ENCODE measurements at regions not wholly inside any gene's neighbourhood (a gene's known extent, or its start where the extent isn't known, plus 50 kb on each side); places are given as distances from the start of the nearest gene placed in this dataset.
A peak's percentile ranks its signal among the peaks of the same experiment; 100 is the strongest.

DNA sequence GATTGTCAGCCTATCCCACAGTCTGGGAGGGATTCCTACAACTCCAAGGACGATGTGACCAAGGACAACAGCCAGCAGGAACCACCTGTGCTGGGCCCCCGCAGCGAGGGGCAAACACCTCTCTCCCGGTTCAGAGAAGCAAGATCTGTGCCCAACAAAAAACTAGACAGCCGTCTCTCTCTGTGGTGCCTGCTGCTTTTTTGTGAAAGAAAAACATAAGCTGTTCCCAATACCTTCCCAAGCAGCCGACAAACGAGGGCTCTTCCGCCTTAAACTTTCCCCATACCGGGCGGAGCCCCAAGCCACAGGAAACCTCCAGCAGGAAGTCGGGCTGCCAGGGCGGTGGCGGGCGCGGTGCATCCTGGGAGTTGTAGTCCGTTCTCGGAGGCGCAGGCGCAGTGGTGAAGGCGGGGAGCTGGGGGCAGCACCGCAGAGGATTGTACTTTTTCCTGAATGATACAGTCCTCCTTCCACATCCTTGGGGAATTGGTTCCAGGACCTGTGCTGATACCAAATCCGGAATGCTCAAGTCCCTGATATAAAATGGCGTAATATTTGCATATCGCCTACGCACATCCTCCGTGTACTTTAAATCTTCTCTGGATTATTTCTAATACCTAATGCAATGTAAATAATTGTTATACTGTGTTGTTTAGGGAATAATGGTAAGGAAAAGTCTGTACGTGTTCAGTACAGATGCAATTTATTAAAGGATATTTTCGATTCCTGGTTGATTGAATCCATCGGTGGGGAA is 63.1 kb upstream of the IRF2 start:
- intact Hi-C loops (cut with micrococcal nuclease; ENCODE audit: unreplicated experiment) = loop anchor here (1.0 to 10.0 kb wide), 2 partner anchors 63 to 273 kb away; partner anchors contain the start of gene IRF2
- in situ Hi-C loops (cut with HindIII; ENCODE audit: low pct_unique_long_range_greater_than_20kb, low sequenced_read_pairs) = no loop called here
- ATAC-seq = peak; percentile 95

DNA sequence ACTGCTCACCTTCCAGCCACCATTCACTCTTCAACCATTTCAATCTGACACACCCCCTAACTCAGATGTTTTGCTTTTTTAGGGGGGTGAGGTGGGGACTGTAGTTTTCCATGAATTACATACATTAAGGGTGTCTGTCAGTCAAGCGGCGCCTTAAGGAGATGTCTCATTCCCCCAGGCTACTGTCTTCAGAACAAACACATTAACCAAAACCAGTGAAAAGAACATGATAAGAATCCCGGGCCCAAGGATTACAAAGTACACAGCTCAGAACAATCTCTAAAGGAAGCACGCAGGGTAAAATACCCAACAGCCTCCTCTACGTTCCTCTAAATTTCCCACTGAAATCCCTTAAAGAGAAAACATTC is 62.5 kb upstream of the IRF2 start:
- Histone ChIP-seq H3K4me1 (ENCODE audit: control insufficient read depth, insufficient read depth, low read length) (peaks cover 7% of the 10 kb centered on the region; the same call in 1 of the 2 replicates), H3K27ac (ENCODE audit: low read length) (peak overlapping the region; percentile 90), H3K9me3 (ENCODE audit: control insufficient read depth, insufficient read depth, low read depth, low read length) (no peaks in the 10 kb centered on the region), H3K36me3 (ENCODE audit: control insufficient read depth, insufficient read depth, low read length) (no peaks in the 10 kb centered on the region), H3K4me3 (ENCODE audit: low read depth in 2 of 2, low read length in 2 of 2) (peak overlapping the region; percentile 74 to 85), H3K27me3 (ENCODE audit: control insufficient read depth, insufficient read depth, low read length) (no peaks in the 10 kb centered on the region)
- TSS peak; percentile 94 for BruUV-seq (replicated peaks)
- no peak for TF ChIP-seq TCF7L2 (IDR thresholded peaks at IDR 0.05; ENCODE audit: low read depth, low read length)
- TF ChIP-seq POLR2AphosphoS5 (IDR thresholded peaks at IDR 0.05; ENCODE audit: low read depth, low read length) = no peak
- TF ChIP-seq, protein P1, sequence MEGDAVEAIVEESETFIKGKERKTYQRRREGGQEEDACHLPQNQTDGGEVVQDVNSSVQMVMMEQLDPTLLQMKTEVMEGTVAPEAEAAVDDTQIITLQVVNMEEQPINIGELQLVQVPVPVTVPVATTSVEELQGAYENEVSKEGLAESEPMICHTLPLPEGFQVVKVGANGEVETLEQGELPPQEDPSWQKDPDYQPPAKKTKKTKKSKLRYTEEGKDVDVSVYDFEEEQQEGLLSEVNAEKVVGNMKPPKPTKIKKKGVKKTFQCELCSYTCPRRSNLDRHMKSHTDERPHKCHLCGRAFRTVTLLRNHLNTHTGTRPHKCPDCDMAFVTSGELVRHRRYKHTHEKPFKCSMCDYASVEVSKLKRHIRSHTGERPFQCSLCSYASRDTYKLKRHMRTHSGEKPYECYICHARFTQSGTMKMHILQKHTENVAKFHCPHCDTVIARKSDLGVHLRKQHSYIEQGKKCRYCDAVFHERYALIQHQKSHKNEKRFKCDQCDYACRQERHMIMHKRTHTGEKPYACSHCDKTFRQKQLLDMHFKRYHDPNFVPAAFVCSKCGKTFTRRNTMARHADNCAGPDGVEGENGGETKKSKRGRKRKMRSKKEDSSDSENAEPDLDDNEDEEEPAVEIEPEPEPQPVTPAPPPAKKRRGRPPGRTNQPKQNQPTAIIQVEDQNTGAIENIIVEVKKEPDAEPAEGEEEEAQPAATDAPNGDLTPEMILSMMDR (IDR thresholded peaks at IDR 0.05) = no peak
- no peak for TF ChIP-seq SIN3A (IDR thresholded peaks at IDR 0.05; ENCODE audit: borderline replicate concordance, insufficient read depth, low read depth, low read length)
- TF ChIP-seq, protein P2, sequence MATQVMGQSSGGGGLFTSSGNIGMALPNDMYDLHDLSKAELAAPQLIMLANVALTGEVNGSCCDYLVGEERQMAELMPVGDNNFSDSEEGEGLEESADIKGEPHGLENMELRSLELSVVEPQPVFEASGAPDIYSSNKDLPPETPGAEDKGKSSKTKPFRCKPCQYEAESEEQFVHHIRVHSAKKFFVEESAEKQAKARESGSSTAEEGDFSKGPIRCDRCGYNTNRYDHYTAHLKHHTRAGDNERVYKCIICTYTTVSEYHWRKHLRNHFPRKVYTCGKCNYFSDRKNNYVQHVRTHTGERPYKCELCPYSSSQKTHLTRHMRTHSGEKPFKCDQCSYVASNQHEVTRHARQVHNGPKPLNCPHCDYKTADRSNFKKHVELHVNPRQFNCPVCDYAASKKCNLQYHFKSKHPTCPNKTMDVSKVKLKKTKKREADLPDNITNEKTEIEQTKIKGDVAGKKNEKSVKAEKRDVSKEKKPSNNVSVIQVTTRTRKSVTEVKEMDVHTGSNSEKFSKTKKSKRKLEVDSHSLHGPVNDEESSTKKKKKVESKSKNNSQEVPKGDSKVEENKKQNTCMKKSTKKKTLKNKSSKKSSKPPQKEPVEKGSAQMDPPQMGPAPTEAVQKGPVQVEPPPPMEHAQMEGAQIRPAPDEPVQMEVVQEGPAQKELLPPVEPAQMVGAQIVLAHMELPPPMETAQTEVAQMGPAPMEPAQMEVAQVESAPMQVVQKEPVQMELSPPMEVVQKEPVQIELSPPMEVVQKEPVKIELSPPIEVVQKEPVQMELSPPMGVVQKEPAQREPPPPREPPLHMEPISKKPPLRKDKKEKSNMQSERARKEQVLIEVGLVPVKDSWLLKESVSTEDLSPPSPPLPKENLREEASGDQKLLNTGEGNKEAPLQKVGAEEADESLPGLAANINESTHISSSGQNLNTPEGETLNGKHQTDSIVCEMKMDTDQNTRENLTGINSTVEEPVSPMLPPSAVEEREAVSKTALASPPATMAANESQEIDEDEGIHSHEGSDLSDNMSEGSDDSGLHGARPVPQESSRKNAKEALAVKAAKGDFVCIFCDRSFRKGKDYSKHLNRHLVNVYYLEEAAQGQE (IDR thresholded peaks at IDR 0.05; ENCODE audit: insufficient read depth in 1 of 2, low read depth in 2 of 2, low read length in 1 of 2) = no peak
- intact Hi-C loops (cut with micrococcal nuclease; ENCODE audit: unreplicated experiment) = loop anchor here (10.0 kb wide), 1 partner anchor 62 kb away; the partner anchor contains the start of gene IRF2
- ATAC-seq (no peak), DNase-seq (ENCODE audit: low read depth, low spot score) (no peak)
- POLR2A ChIA-PET = interaction anchor here (0.6 kb wide), 1 partner anchor 311 kb away, joined by 5 read pairs; no protein-coding TSS in a partner anchor
- CTCF ChIA-PET = interaction anchor here (0.9 to 1.5 kb wide), 2 partner anchors 267 to 273 kb away, joined by 4 to 5 read pairs; no protein-coding TSS in a partner anchor
- in situ Hi-C loops (cut with HindIII; ENCODE audit: low pct_unique_long_range_greater_than_20kb, low sequenced_read_pairs) = no loop called here

More for the DNA sequence above, 63.1 kb upstream of the IRF2 start:
- Histone ChIP-seq H3K27me3 (ENCODE audit: control insufficient read depth, insufficient read depth, low read length) (no peaks in the 10 kb centered on the region), H3K27ac (ENCODE audit: low read length) (peak overlapping the region; percentile 90), H3K4me3 (ENCODE audit: low read depth in 2 of 2, low read length in 2 of 2) (peak overlapping the region; percentile 74 to 85), H3K9me3 (ENCODE audit: control insufficient read depth, insufficient read depth, low read depth, low read length) (no peaks in the 10 kb centered on the region), H3K4me1 (ENCODE audit: control insufficient read depth, insufficient read depth, low read length) (peaks cover 7% of the 10 kb centered on the region; the same call in 1 of the 2 replicates), H3K36me3 (ENCODE audit: control insufficient read depth, insufficient read depth, low read length) (no peaks in the 10 kb centered on the region)
- CTCF ChIA-PET = interaction anchor here (0.9 to 1.5 kb wide), 2 partner anchors 268 to 274 kb away, joined by 4 to 5 read pairs; no protein-coding TSS in a partner anchor
- POLR2A ChIA-PET = no interaction called here
- DNase-seq (ENCODE audit: low read depth, low spot score) = peak; percentile 84
- BruUV-seq (replicated peaks) = no TSS peak
- no peak for TF ChIP-seq TCF7L2 (IDR thresholded peaks at IDR 0.05; ENCODE audit: low read depth, low read length)
- TF ChIP-seq POLR2AphosphoS5 (IDR thresholded peaks at IDR 0.05; ENCODE audit: low read depth, low read length) = peak; percentile 76
- TF ChIP-seq, protein P1 (IDR thresholded peaks at IDR 0.05) = no peak
- TF ChIP-seq, protein P2 (IDR thresholded peaks at IDR 0.05; ENCODE audit: insufficient read depth in 1 of 2, low read depth in 2 of 2, low read length in 1 of 2) = no peak
- TF ChIP-seq SIN3A (IDR thresholded peaks at IDR 0.05; ENCODE audit: borderline replicate concordance, insufficient read depth, low read depth, low read length) = no peak

Data from Panc1 (cell line).